ENCODE measurements at regions not wholly inside any gene's neighbourhood (a gene's known extent, or its start where the extent isn't known, plus 50 kb on each side); places are given as distances from the start of the nearest gene placed in this dataset.

DNA sequence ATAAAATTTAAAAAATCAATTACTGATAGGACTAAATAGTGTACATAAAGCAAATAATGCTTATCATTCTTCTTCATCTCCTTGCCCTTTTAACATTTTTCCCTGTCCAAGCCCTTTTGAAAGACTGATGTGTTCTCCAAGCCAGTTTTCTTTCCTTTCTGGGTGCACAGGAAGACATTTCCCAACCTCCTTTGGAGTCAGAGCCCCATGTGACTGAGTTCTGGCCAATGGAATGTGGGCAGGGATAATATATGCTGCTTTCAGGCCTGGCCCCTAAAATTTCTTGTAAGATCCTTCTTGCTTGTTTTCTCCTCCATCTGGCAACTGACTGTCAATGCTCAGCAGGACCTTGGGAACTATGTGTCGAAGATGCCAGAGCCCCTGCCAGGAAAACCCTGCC is 197.5 kb downstream of the EMX2 start:
- Histone ChIP-seq H3K79me2 (ENCODE audit: control insufficient read depth in 1 of 2, insufficient read depth in 2 of 2, low read length in 2 of 2) (no peaks in the 10 kb centered on the region), H3K56ac (replicated peaks; ENCODE audit: insufficient read length, low read depth, low read length) (no peak overlapping the region), H3K4me1 (replicated peaks in 1 of 4; ENCODE audit: control insufficient read depth in 3 of 4, insufficient read depth in 4 of 4, low read length in 3 of 4) (no peaks in the 10 kb centered on the region; a peak in 1 of 7 replicates), H3K27ac (ENCODE audit: low read depth, low read length) (no peak overlapping the region), H2AK5ac (ENCODE audit: low read depth, low read length) (no peak overlapping the region), H3K9me3 (ENCODE audit: insufficient read depth in 2 of 2, low read depth in 1 of 2, low read length in 1 of 2) (no peaks in the 10 kb centered on the region), H3K23ac (ENCODE audit: insufficient read length) (no peak overlapping the region), H4K91ac (replicated peaks; ENCODE audit: insufficient read length, low read length) (no peak overlapping the region), H4K5ac (ENCODE audit: insufficient read length, low read depth, low read length) (no peak overlapping the region), H3K23me2 (ENCODE audit: low read depth, low read length) (peaks cover 3% of the 10 kb centered on the region), H3K4me3 (ENCODE audit: extremely low read depth in 1 of 4, insufficient read depth in 2 of 4, low read depth in 3 of 4, low read length in 4 of 4) (no peak overlapping the region), H3K14ac (ENCODE audit: insufficient read length) (no peak overlapping the region), H3K18ac (ENCODE audit: extremely low read depth, low read length) (no peak overlapping the region), H3K27me3 (replicated peaks in 1 of 4; ENCODE audit: control insufficient read depth in 3 of 4, extremely low read depth in 1 of 4, insufficient read depth in 3 of 4, low read length in 3 of 4) (peaks cover 6 to 21% (median 17%) of the 10 kb centered on the region in 4 experiments), H2BK20ac (ENCODE audit: low read length) (no peak overlapping the region), H2BK12ac (ENCODE audit: low read depth, low read length) (no peak overlapping the region), H4K20me1 (replicated peaks in 1 of 2; ENCODE audit: control insufficient read depth in 1 of 2, insufficient read depth in 2 of 2, low read length in 2 of 2) (no peaks in the 10 kb centered on the region), H2BK15ac (ENCODE audit: low read length) (no peak overlapping the region), H3K9ac (replicated peaks in 1 of 4; ENCODE audit: extremely low read depth in 1 of 4, low read depth in 3 of 4, low read length in 3 of 4) (no peak overlapping the region), H3K4ac (replicated peaks; ENCODE audit: insufficient read length, low read depth, low read length) (no peak overlapping the region), H2AFZ (ENCODE audit: low read length) (no peak overlapping the region), H3K36me3 (ENCODE audit: control insufficient read depth in 2 of 4, insufficient read depth in 4 of 4, low read length in 3 of 4) (no peaks in the 10 kb centered on the region), H2BK120ac (replicated peaks; ENCODE audit: low read depth, low read length) (no peak overlapping the region), H3K4me2 (ENCODE audit: insufficient read depth in 1 of 2, low read depth in 2 of 2, low read length in 2 of 2) (no peak overlapping the region), H3K79me1 (ENCODE audit: low read depth, low read length) (no peaks in the 10 kb centered on the region), H4K8ac (ENCODE audit: extremely low read depth, insufficient read depth, low read length) (no peak overlapping the region), H2BK5ac (ENCODE audit: low read depth, low read length) (no peak overlapping the region)
- CTCF ChIA-PET (ENCODE audit: partially characterized antibody): interaction anchor here (0.9 to 2.5 kb wide), 5 partner anchors 11 to 366 kb away, joined by 3 to 16 read pairs (median 5); no protein-coding TSS in a partner anchor
- POLR2A ChIA-PET (ENCODE audit: partially characterized antibody): no interaction called here
- WGBS, 2 experiments (ENCODE audit: extremely low coverage in 1 of 2, insufficient coverage in 1 of 2, insufficient read length in 1 of 2, insufficient replicate concordance in 2 of 2, low coverage in 1 of 2, low lambda C conversion rate in 2 of 2, missing lambda C conversion rate in 1 of 2): 82% methylated on average over 1 of the region's 1 CpG; no CpG with 5 or more reads in 1 of the 2 experiments
- no peak for FAIRE-seq
- no peak for DNase-seq (ENCODE audit: low read depth in 1 of 2, low spot score in 2 of 2)
- TF ChIP-seq, protein P1, sequence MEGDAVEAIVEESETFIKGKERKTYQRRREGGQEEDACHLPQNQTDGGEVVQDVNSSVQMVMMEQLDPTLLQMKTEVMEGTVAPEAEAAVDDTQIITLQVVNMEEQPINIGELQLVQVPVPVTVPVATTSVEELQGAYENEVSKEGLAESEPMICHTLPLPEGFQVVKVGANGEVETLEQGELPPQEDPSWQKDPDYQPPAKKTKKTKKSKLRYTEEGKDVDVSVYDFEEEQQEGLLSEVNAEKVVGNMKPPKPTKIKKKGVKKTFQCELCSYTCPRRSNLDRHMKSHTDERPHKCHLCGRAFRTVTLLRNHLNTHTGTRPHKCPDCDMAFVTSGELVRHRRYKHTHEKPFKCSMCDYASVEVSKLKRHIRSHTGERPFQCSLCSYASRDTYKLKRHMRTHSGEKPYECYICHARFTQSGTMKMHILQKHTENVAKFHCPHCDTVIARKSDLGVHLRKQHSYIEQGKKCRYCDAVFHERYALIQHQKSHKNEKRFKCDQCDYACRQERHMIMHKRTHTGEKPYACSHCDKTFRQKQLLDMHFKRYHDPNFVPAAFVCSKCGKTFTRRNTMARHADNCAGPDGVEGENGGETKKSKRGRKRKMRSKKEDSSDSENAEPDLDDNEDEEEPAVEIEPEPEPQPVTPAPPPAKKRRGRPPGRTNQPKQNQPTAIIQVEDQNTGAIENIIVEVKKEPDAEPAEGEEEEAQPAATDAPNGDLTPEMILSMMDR (IDR thresholded peaks at IDR 0.05; ENCODE audit: control extremely low read depth in 1 of 3, insufficient read depth in 1 of 3, low read depth in 1 of 3, low read length in 3 of 3): no peak
- TF ChIP-seq, protein P2, sequence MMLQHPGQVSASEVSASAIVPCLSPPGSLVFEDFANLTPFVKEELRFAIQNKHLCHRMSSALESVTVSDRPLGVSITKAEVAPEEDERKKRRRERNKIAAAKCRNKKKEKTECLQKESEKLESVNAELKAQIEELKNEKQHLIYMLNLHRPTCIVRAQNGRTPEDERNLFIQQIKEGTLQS (IDR thresholded peaks at IDR 0.05; ENCODE audit: insufficient read depth, low read depth, low read length): no peak
- TF ChIP-seq TCF12 (IDR thresholded peaks at IDR 0.05; ENCODE audit: low read depth, low read length) (no peak), CBX5 (IDR thresholded peaks at IDR 0.05; ENCODE audit: low read depth, low read length) (no peak), KDM1A (IDR thresholded peaks at IDR 0.05; ENCODE audit: borderline replicate concordance, low read length) (no peak), RFX5 (IDR thresholded peaks at IDR 0.05; ENCODE audit: borderline replicate concordance, low read depth, low read length) (no peak), CHD2 (IDR thresholded peaks at IDR 0.05; ENCODE audit: low read length) (no peak), TEAD4 (IDR thresholded peaks at IDR 0.05; ENCODE audit: low read depth, low read length) (no peak), CREB1 (IDR thresholded peaks at IDR 0.05) (no peak), POLR2A (IDR thresholded peaks at IDR 0.05; ENCODE audit: control extremely low read depth in 1 of 2, low read depth in 2 of 2, low read length in 2 of 2) (no peak), CHD1 (IDR thresholded peaks at IDR 0.05; ENCODE audit: low read depth, low read length) (no peak), GTF2F1 (IDR thresholded peaks at IDR 0.05; ENCODE audit: borderline replicate concordance, low read depth, low read length) (no peak), TAF7 (optimal IDR thresholded peaks at IDR 0.05; ENCODE audit: borderline replicate concordance, low read depth, low read length) (no peak)

Data from H1 (cell line).